Keratinocyte (primary cell): ENCODE measurements at regions not wholly inside any gene's neighbourhood (a gene's known extent, or its start where the extent isn't known, plus 50 kb on each side); places are given as distances from the start of the nearest gene placed in this dataset.

Source experiments
- CTCF ChIP-seq, 3 experiments: IDR thresholded peaks in 1 of 3; conservative IDR thresholded peaks in 1 of 3; optimal IDR thresholded peaks in 1 of 3; 2 replicates in 2 of 3; 3 replicates in 1 of 3; pipeline versions ENCODE3 to v1.5.1; 2011; ENCODE audit warnings: low read length in 3 of 3, mild to moderate bottlenecking in 3 of 3, moderate library complexity in 2 of 3, control low read depth in 1 of 3, inconsistent platforms in 1 of 3; ENCODE audit not compliant: insufficient read depth in 2 of 3; ENCODE audit errors: extremely low read depth in 1 of 3
- EZH2 ChIP-seq: IDR thresholded peaks from one replicate; pipeline ENCODE4 v1.6.1; 2012; ENCODE audit warnings: inconsistent platforms, mild to moderate bottlenecking, low read length, moderate library complexity

- TF ChIP-seq CTCF (optimal IDR thresholded peaks at IDR 0.05 in 1 of 3, IDR thresholded peaks at IDR 0.05 in 1 of 3, conservative IDR thresholded peaks at IDR 0.05 in 1 of 3; ENCODE audit: extremely low read depth in 1 of 3, insufficient read depth in 2 of 3, low read length in 3 of 3) = no peak
- no peak for TF ChIP-seq EZH2
Observed at GRCh38 chr6:14364370-14364769, 246.8 kb downstream of the CD83 start.
